ENCODE measurements at regions not wholly inside any gene's neighbourhood (a gene's known extent, or its start where the extent isn't known, plus 50 kb on each side); places are given as distances from the start of the nearest gene placed in this dataset.

DNA sequence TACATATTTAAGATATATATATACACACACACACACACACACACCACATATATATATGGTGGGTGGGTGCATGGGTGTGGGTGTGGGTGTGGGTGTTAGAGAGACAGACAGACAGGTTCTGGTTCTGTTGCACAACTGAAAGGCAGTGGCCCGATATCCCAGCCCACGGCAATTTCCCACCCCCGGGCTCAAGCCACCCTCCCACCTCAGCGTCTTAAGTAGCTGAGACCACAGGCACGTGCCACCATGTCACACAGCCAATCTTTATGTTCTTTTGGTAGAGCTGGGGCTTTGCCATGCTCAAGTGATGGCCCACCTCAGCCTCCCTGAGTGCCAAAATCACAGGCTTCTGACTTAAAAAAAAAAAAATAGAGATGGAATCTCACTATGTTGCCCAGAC, 417.8 kb upstream of the FOXG1 start:
- no peak overlapping the region for H3K9ac ChIP-seq (ENCODE audit: low read depth, low read length, poor library complexity)
- H2AK5ac ChIP-seq (ENCODE audit: low read depth, low read length): no peak overlapping the region
- H3K4me3 ChIP-seq (ENCODE audit: low read length in 2 of 2): no peak overlapping the region
- DNase-seq (ENCODE audit: low spot score): no peak
- no peaks in the 10 kb centered on the region for H3K36me3 ChIP-seq (replicated peaks in 1 of 2; ENCODE audit: control insufficient read depth in 2 of 2, insufficient read depth in 2 of 2, low read length in 2 of 2)
- no peak overlapping the region for H2AFZ ChIP-seq (ENCODE audit: low read length)
- no peak overlapping the region for H3K23ac ChIP-seq (ENCODE audit: low read depth, low read length, poor library complexity)
- H4K8ac ChIP-seq (ENCODE audit: low read depth, low read length): no peak overlapping the region
- no peak overlapping the region for H2BK5ac ChIP-seq (ENCODE audit: low read length)
- H2BK12ac ChIP-seq (ENCODE audit: low read length): no peak overlapping the region
- H4K91ac ChIP-seq (ENCODE audit: low read depth, low read length, poor library complexity): no peak overlapping the region
- no peaks in the 10 kb centered on the region for H3K9me3 ChIP-seq (replicated peaks in 1 of 2; ENCODE audit: control insufficient read depth in 2 of 2, insufficient read depth in 1 of 2, low read depth in 1 of 2, low read length in 2 of 2)
- H3K4me1 ChIP-seq (ENCODE audit: control insufficient read depth in 2 of 2, insufficient read depth in 1 of 2, low read depth in 1 of 2, low read length in 2 of 2): no peaks in the 10 kb centered on the region
- H3K79me1 ChIP-seq (ENCODE audit: low read depth, low read length): no peaks in the 10 kb centered on the region
- H3K27ac ChIP-seq (replicated peaks; ENCODE audit: low read length): no peak overlapping the region
- H3K4me2 ChIP-seq (ENCODE audit: insufficient read depth, low read length, poor library complexity, severe bottlenecking): no peak overlapping the region
- no peak overlapping the region for H3K14ac ChIP-seq (ENCODE audit: low read length)
- H2BK15ac ChIP-seq (ENCODE audit: low read length): no peak overlapping the region
- no peak overlapping the region for H3K18ac ChIP-seq (ENCODE audit: low read length)
- H3K27me3 ChIP-seq (ENCODE audit: control insufficient read depth in 3 of 3, insufficient read depth in 3 of 3, low read depth in 1 of 3, low read length in 3 of 3): no peaks in the 10 kb centered on the region
- H2BK120ac ChIP-seq (ENCODE audit: low read depth, low read length): no peak overlapping the region
- WGBS, 2 donors (ENCODE audit: extremely low coverage in 2 of 2, insufficient read length in 2 of 2, insufficient replicate concordance in 1 of 2): no CpG with 5 or more reads among the region's 5 CpGs
- no peak overlapping the region for H3K4ac ChIP-seq (ENCODE audit: low read length)

GRCh38 chr14:28356819-28357218, 409.8 kb upstream of the FOXG1 start:
- H3K4ac ChIP-seq (ENCODE audit: low read length): no peak overlapping the region
- no peak overlapping the region for H3K23ac ChIP-seq (ENCODE audit: low read depth, low read length, poor library complexity)
- no peak overlapping the region for H3K14ac ChIP-seq (ENCODE audit: low read length)
- no CpG with 5 or more reads among the region's 1 CpG for WGBS, 2 donors (ENCODE audit: extremely low coverage in 2 of 2, insufficient read length in 2 of 2, insufficient replicate concordance in 1 of 2)
- H2BK5ac ChIP-seq (ENCODE audit: low read length): no peak overlapping the region
- H4K8ac ChIP-seq (ENCODE audit: low read depth, low read length): no peak overlapping the region
- DNase-seq (ENCODE audit: low spot score): no peak
- H3K4me1 ChIP-seq (ENCODE audit: control insufficient read depth in 2 of 2, insufficient read depth in 1 of 2, low read depth in 1 of 2, low read length in 2 of 2): no peaks in the 10 kb centered on the region
- H3K9me3 ChIP-seq (replicated peaks in 1 of 2; ENCODE audit: control insufficient read depth in 2 of 2, insufficient read depth in 1 of 2, low read depth in 1 of 2, low read length in 2 of 2): no peaks in the 10 kb centered on the region
- H3K27ac ChIP-seq (replicated peaks; ENCODE audit: low read length): no peak overlapping the region
- no peak overlapping the region for H2BK120ac ChIP-seq (ENCODE audit: low read depth, low read length)
- no peak overlapping the region for H4K91ac ChIP-seq (ENCODE audit: low read depth, low read length, poor library complexity)
- H2AFZ ChIP-seq (ENCODE audit: low read length): no peak overlapping the region
- no peak overlapping the region for H3K4me3 ChIP-seq (ENCODE audit: low read length in 2 of 2)
- no peak overlapping the region for H3K9ac ChIP-seq (ENCODE audit: low read depth, low read length, poor library complexity)
- no peak overlapping the region for H2AK5ac ChIP-seq (ENCODE audit: low read depth, low read length)
- H2BK12ac ChIP-seq (ENCODE audit: low read length): no peak overlapping the region
- no peaks in the 10 kb centered on the region for H3K79me1 ChIP-seq (ENCODE audit: low read depth, low read length)
- no peaks in the 10 kb centered on the region for H3K27me3 ChIP-seq (ENCODE audit: control insufficient read depth in 3 of 3, insufficient read depth in 3 of 3, low read depth in 1 of 3, low read length in 3 of 3)
- no peak overlapping the region for H2BK15ac ChIP-seq (ENCODE audit: low read length)
- H3K4me2 ChIP-seq (ENCODE audit: insufficient read depth, low read length, poor library complexity, severe bottlenecking): no peak overlapping the region
- H3K18ac ChIP-seq (ENCODE audit: low read length): no peak overlapping the region
- H3K36me3 ChIP-seq (replicated peaks in 1 of 2; ENCODE audit: control insufficient read depth in 2 of 2, insufficient read depth in 2 of 2, low read length in 2 of 2): no peaks in the 10 kb centered on the region

- H2BK5ac ChIP-seq (ENCODE audit: low read length): no peak overlapping the region
- H2BK120ac ChIP-seq (ENCODE audit: low read depth, low read length): no peak overlapping the region
- no peaks in the 10 kb centered on the region for H3K4me1 ChIP-seq (ENCODE audit: control insufficient read depth in 2 of 2, insufficient read depth in 1 of 2, low read depth in 1 of 2, low read length in 2 of 2)
- no peak overlapping the region for H2BK12ac ChIP-seq (ENCODE audit: low read length)
- no peak overlapping the region for H3K18ac ChIP-seq (ENCODE audit: low read length)
- H4K91ac ChIP-seq (ENCODE audit: low read depth, low read length, poor library complexity): no peak overlapping the region
- H3K79me1 ChIP-seq (ENCODE audit: low read depth, low read length): no peaks in the 10 kb centered on the region
- no peak for DNase-seq (ENCODE audit: low spot score)
- H2AFZ ChIP-seq (ENCODE audit: low read length): no peak overlapping the region
- H2BK15ac ChIP-seq (ENCODE audit: low read length): no peak overlapping the region
- H3K27ac ChIP-seq (replicated peaks; ENCODE audit: low read length): no peak overlapping the region
- no peak overlapping the region for H3K23ac ChIP-seq (ENCODE audit: low read depth, low read length, poor library complexity)
- no peak overlapping the region for H3K14ac ChIP-seq (ENCODE audit: low read length)
- peaks cover 0 to 3% of the 10 kb centered on the region in 2 donors for H3K9me3 ChIP-seq (replicated peaks in 1 of 2; ENCODE audit: control insufficient read depth in 2 of 2, insufficient read depth in 1 of 2, low read depth in 1 of 2, low read length in 2 of 2)
- no peak overlapping the region for H3K4me3 ChIP-seq (ENCODE audit: low read length in 2 of 2)
- no peak overlapping the region for H3K4me2 ChIP-seq (ENCODE audit: insufficient read depth, low read length, poor library complexity, severe bottlenecking)
- H3K9ac ChIP-seq (ENCODE audit: low read depth, low read length, poor library complexity): no peak overlapping the region
- no CpG with 5 or more reads among the region's 1 CpG for WGBS, 2 donors (ENCODE audit: extremely low coverage in 2 of 2, insufficient read length in 2 of 2, insufficient replicate concordance in 1 of 2)
- no peak overlapping the region for H2AK5ac ChIP-seq (ENCODE audit: low read depth, low read length)
- no peak overlapping the region for H4K8ac ChIP-seq (ENCODE audit: low read depth, low read length)
- H3K27me3 ChIP-seq (ENCODE audit: control insufficient read depth in 3 of 3, insufficient read depth in 3 of 3, low read depth in 1 of 3, low read length in 3 of 3): no peaks in the 10 kb centered on the region
- H3K4ac ChIP-seq (ENCODE audit: low read length): no peak overlapping the region
- no peaks in the 10 kb centered on the region for H3K36me3 ChIP-seq (replicated peaks in 1 of 2; ENCODE audit: control insufficient read depth in 2 of 2, insufficient read depth in 2 of 2, low read length in 2 of 2)
Observed at GRCh38 chr14:28361486-28361885, 405.1 kb upstream of the FOXG1 start.

DNA sequence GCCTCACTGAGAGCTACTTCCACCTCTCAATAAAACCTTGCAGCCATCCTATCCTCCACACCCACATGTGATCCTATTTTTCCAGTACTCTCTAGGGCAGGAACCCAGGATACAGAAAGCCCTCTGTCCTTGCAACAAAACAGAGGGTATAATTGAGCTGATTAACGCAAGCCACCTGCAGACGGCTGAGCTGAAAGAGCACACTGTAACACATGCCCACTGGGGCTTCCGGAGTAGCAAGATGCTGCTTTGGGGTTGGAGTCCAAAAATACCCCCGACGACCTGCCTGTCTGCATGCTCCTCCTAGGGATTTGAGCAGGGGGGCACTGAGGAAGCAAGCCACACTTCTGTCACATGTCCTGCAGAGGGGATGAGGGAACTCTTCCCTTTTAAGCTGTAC, 401.1 kb upstream of the FOXG1 start:
- Histone ChIP-seq H3K4me2 (ENCODE audit: insufficient read depth, low read length, poor library complexity, severe bottlenecking) (no peak overlapping the region), H3K4me3 (ENCODE audit: low read length in 2 of 2) (no peak overlapping the region), H3K4ac (ENCODE audit: low read length) (no peak overlapping the region), H3K4me1 (ENCODE audit: control insufficient read depth in 2 of 2, insufficient read depth in 1 of 2, low read depth in 1 of 2, low read length in 2 of 2) (no peaks in the 10 kb centered on the region), H3K14ac (ENCODE audit: low read length) (no peak overlapping the region), H3K36me3 (replicated peaks in 1 of 2; ENCODE audit: control insufficient read depth in 2 of 2, insufficient read depth in 2 of 2, low read length in 2 of 2) (no peaks in the 10 kb centered on the region), H2BK12ac (ENCODE audit: low read length) (no peak overlapping the region), H3K9me3 (replicated peaks in 1 of 2; ENCODE audit: control insufficient read depth in 2 of 2, insufficient read depth in 1 of 2, low read depth in 1 of 2, low read length in 2 of 2) (peaks cover 0 to 3% of the 10 kb centered on the region in 2 donors), H3K27ac (replicated peaks; ENCODE audit: low read length) (no peak overlapping the region), H3K23ac (ENCODE audit: low read depth, low read length, poor library complexity) (no peak overlapping the region), H2BK15ac (ENCODE audit: low read length) (no peak overlapping the region), H4K91ac (ENCODE audit: low read depth, low read length, poor library complexity) (no peak overlapping the region), H3K18ac (ENCODE audit: low read length) (no peak overlapping the region), H2BK5ac (ENCODE audit: low read length) (no peak overlapping the region), H3K27me3 (ENCODE audit: control insufficient read depth in 3 of 3, insufficient read depth in 3 of 3, low read depth in 1 of 3, low read length in 3 of 3) (no peaks in the 10 kb centered on the region), H2BK120ac (ENCODE audit: low read depth, low read length) (no peak overlapping the region), H3K79me1 (ENCODE audit: low read depth, low read length) (no peaks in the 10 kb centered on the region), H3K9ac (ENCODE audit: low read depth, low read length, poor library complexity) (no peak overlapping the region), H2AK5ac (ENCODE audit: low read depth, low read length) (no peak overlapping the region), H4K8ac (ENCODE audit: low read depth, low read length) (no peak overlapping the region), H2AFZ (ENCODE audit: low read length) (no peak overlapping the region)
- DNase-seq (ENCODE audit: low spot score): no peak
- no CpG with 5 or more reads among the region's 5 CpGs for WGBS, 2 donors (ENCODE audit: extremely low coverage in 2 of 2, insufficient read length in 2 of 2, insufficient replicate concordance in 1 of 2)

Measured in neuronal stem cell (in vitro differentiated cells).